GDM1 (cell line): ENCODE measurements at regions not wholly inside any gene's neighbourhood (a gene's known extent, or its start where the extent isn't known, plus 50 kb on each side); places are given as distances from the start of the nearest gene placed in this dataset.
A peak's percentile ranks its signal among the peaks of the same experiment; 100 is the strongest.
"Not testable (repeated sequence)": the region's sequence is repeated elsewhere in the genome, so short reads cannot be mapped to it uniquely, and the experiment has no call there.

Source experiments
- DNase-seq: peaks from one replicate; lab custom pipeline; 2025; lab: John Stamatoyannopoulos, UW

DNA sequence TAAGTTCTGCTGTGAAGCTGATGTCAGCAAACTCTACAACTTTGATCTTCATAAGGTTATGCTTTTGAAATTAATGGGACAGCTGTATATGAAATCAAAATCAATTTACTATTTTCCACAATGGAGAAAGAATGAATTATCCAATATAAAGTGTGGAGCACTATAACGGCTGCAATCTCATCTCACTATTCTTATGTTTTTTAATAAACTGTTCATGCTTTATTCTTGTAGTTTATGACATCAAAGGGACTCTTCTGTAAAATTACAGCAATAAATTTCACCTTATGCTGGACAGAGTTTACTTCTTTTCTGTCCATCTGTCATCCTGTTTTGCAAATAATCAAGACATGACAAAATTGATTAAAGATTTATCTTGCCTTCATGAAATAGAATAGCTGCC, 192.5 kb downstream of the TECRL start:
- no peak for DNase-seq

DNA sequence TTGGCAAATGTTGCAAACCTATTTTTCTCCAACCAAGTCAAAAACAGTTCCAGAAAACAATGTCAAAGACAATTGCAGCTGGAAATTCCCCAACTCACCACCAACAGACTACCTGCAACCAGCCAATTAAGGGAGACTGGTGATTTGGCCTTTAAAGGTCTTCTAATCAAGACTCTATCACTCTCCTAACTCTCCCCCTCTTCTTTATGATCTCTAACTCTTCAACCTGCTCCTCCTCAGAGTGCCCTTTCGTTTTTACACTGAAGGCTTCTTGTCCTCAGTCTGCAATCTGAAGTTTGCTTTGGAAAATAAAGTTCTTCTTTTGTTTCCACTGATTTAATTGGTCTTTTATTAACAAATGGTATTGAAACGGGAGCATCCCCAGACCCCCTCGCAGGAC, 203.9 kb downstream of the TECRL start:
- DNase-seq = no peak

DNA sequence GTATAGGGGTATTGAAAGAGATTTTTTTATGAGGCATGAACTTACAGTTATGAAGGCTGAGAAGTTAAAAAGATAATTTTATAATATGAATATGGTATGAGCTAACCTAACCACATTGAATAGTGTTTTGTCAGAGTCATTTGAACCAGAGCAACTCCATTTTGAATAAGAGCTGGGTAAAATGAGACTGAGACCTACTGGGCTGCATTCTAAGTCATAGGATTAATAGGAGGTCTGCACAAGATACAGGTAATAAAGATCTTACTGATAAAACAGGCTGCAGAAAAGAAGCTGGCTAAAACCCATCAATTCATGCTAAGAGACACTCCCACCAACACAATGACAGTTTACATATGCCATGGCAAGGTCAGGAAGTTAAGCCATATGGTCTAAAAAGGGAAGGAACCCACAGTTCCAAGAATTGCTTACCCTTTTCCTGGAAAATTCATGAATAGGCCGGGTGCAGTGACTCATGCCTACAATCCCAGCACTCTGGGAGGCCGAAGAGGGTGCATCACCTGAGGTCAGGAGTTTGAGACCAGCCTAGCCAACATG, 209.2 kb downstream of the TECRL start:
- DNase-seq = no peak

DNA sequence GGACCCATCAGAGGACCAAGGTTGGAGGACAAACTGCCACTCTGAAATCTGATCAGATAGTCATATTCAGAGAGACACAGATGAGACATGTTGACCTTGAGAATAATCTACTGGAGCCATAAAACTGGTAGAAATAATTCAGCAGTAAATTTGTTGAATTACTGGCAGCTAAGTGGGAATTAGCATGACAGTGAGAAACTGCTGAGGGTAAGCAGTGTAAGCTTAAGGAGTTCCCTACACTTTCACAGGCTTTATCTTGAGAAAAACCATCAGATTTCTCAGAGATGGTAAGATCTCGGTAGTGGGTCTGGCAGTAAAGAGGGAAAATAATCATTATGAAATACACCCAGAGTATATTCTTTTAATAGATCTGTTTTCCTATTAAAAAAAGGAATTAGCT, 213.7 kb downstream of the TECRL start:
- no peak for DNase-seq

DNA sequence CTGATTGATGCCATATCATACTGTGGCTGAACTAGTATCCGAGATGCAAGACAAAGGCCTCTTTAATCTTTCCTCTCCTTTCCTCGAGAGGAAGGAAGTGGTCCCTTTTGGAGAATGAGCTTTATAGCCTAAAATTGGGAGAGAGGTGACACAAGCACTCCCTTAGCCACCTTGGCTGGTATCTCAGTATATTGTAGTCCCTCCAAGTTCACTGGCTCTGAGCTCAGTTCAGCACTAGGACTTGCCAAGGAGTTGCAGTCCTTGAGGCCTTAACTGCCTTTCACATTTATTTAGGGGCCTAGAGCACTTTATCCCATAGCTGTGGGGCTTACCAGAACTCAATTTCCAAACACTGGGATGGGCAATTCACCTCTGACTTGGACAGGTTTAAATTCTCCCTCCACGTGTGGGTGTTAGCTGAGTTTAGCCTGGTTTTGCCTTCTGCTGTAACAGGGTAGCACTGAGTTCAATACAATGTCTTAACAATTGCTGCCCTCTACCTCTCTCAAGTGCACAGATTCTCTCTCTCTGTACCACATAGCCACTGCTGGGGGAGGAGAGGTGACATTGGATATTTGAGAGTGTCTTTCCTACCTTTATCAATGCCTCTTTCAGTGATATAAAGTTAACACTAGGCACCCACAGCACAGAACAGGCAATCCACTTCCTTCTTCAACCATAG, 216.4 kb downstream of the TECRL start:
- DNase-seq = no peak

DNA sequence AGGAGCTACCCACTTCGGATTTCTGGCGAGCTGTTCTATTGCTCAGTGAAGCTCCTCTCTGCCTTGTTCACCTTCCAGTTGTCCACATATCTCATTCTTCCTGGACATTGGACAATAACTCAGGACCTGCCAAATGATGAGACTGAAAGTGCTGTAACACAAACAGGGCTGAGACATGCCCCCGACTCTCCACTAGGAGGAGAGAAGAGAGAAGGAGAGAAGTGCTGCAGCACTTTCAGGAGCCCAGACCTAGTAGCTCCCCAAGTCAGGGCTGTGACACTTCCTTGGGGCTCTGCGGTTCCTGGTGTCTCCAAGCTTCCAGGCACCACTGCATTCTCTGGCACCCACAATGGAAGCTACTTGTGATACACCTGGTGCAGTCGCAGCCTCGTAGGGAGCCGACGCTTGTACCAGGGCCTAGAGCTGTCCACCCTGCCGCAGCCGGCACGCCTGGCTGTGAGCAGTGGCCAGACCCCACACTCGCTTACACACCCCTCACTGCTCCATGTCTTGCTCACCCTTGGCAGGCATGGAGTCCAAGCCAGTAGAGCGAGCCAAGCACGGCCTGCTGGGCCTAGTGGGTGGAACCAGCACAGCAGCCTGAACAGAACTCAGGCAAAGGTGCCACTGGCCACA, 234.9 kb downstream of the TECRL start:
- no peak for DNase-seq

DNA sequence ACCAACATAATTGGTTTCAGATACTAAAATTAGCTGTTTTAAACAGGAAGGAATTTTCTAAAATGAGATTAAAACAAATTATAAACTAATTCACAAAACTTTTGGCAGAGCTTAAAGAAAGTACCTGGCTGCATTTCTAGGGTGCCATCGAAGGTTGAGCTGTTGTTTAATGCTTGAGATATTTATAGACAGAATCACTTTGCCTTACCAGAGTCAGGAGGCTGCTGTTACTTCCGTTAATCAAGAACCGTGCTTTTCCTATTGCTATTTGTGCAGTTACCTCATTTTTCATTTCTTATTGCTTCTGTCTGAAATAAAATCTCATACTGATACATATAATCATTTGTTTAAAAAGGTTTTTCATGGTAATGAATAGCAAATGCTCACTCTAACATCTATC, 242.9 kb downstream of the TECRL start:
- no peak for DNase-seq

DNA sequence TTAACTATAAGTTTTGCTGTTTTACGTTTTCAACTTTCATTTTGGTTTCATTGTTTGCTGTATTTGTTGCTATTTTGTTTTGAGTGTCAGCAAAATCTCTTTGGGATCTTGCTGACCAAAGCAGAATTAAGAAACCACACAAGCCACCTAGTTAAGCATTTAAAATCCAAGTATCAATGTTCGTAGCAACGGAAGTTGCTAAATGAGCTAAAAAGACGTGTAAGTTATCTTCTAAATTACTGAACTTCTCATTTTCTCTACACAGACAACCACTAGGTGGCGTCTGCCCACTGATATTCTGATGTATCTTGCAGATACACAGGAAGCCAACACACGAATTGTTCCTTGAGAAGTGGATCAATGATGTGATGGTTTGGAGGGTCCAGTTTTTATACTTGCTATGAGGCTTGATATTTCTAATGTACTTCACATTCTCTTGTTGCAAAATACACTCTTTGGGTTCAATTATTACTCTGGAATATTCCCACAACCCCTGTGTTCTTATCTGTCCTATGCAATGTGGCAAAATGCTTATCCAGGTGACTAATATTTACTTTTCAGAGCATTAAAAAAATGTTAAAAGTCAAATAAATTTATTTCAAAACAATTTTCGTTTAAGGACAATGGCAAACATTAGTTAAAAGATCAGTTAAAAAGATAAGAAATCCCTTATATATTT, 250.5 kb downstream of the TECRL start:
- peak; percentile 3 for DNase-seq

DNA sequence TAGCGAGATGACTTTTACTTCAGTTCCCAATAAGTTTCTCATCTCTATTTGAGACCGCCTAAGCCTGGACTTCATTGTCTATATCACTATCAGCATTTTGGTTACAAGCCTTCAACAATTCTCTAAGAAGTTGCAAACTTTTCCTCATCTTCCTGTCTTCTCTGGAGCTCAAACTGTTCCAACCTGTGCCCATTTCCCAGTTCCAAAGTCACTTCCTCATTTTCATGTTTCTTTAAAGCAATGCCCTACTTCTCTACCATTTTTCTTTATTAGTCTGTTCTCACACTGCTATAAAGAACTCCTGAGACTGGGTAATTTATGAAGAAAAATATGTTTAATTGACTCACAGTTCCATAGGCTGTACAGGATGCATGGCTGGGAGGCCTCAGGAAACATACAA, 251.9 kb downstream of the TECRL start:
- no peak for DNase-seq

DNA sequence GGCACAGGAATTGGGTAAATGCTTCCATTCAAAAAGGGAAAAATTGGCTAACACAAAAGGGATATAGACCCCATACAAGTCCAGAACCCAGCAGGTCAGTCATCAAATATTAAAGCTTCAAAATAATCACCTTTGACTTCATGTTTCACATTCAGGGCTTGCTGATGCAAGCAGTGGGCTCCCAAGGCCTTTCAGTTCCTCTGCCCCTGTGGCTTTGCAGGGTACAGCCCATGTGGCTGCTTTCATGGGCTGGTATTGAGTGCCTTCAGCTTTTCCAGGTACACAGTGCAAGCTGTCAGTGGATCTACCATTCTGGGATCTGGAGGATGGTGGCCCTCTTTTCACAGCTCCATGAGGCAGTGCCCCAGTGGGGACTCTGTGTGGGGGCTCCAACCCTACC, 253.0 kb downstream of the TECRL start:
- DNase-seq = no peak

DNA sequence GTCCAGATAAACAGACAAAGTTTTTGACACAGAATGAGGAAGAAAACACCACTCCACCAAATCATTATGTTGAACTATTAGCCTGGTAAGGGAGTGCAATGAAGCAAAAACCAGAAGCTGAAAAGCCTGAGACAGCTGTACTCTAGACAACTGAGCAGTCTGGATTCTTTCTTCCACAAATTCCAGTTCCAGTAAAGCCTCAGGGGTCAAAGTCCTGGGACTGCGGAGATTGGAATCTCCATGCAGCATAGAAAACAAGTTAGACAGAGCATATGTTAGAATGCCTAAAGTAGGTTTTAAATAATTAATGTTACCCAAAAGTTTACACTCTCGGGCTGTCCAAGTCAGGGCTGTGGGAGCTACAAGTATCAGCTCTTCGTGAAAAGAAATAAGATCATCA, 263.2 kb downstream of the TECRL start:
- DNase-seq = no peak

DNA sequence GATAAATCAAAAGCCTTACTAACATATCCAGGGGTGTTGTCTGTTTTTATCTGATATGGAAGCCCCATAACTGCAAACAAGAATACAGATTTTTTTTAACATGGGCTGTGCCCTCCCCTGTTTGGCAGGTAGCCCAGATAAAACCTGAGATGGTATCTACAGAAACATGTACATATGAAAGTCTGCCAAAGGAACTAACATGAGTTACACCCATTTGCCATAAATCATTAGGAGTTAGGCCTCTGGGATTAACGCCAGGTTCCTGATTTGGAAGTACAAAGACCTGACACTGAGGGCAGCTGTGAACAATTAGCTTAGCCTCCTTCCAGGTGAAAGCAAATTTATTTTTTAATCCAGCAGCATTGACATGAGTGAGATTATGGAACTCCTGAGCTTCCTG, 264.3 kb downstream of the TECRL start:
- no peak for DNase-seq

DNA sequence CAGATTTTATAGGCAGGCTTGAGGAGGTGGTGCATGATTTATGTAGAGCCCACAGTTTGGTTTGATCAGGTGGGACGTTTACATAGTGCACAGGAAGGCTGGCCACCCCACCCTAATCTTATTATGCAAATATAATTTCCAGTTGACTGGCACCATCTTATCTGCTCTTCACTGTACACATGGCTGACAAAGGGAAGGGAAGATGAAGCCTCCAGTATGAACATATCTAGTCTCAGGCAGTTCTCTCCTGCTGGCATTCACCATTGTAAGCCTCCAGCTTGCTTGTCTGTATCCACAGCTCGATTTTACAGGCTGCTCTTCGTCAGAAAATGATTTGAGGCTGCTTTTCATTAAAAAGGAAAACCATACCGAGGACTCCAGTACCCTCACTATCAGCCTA, 278.3 kb downstream of the TECRL start:
- DNase-seq = no peak

DNA sequence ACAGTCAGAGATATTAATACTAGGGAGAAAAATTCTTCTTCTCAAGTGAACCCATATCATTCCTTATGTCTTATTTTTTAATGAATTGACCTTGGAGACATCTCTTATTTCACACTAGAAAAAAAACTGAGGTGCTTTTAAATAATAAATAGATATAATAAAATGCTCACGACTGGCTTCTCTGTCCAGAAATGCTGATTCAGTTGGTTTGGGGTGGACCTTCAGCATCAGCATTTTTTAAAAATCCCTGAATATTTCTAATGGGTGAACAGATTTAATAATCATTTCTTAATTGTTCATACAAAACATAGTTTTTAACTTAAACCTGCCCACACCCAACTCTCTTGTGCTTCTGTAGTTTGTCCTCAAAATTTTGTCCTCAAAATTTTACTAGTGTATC, 283.9 kb downstream of the TECRL start:
- DNase-seq = no peak

DNA sequence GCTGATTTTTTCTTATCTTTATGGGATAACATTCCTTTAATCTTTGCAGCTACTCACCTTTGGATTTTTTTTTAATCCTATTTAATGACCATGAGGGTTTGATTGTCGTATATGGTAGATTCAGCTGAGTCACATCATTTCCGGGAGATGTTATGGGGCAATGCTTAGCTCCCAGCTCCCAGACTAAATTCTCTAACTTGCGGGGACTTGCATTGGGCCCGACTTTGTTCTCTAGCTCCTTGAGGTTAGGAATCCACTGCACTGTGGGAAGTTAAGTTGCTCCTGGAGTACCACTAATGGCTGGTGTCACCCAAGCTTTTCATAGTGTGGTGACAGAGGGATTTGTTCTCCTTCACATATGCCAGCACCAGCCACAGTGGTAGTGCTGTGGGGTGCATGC, 287.4 kb downstream of the TECRL start:
- no peak for DNase-seq

DNA sequence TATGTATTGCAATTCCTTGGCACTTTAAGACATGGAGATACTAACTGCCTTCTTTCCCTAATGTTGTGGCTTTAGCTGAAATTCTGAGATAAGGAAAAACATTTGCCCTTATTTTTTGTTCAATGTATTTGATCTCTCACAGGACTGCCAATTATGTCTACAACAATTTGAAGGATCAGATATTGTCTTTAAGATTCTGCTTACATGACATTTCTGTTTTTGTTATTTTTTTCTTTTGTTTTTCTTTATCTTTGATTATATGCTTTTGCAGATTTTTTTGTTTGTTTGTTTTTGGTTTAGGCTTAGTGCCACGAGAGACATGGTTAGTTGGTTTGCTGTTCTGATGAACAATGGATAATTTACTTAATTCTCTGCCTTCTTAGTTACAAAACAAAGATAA, 303.3 kb downstream of the TECRL start:
- no peak for DNase-seq

DNA sequence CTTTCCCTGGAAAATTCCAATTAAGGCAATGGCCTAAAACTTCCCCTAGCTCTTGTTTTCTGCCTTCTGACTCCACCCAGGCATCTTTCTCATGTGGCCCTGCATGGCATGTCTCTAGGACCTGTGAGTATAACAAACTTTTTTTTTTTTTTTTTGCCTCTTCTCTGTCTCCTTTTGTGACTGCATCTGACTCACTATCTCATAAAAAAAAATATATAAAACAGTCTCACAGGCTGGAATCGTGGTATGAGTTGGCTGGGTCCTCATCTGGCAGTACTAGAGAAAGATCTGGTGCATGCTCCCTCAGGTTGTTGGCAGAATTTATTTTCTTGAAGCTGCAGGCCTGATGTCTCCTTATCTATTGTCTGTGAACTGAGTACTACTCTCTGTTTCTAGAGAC, 313.9 kb downstream of the TECRL start:
- DNase-seq = no peak

DNA sequence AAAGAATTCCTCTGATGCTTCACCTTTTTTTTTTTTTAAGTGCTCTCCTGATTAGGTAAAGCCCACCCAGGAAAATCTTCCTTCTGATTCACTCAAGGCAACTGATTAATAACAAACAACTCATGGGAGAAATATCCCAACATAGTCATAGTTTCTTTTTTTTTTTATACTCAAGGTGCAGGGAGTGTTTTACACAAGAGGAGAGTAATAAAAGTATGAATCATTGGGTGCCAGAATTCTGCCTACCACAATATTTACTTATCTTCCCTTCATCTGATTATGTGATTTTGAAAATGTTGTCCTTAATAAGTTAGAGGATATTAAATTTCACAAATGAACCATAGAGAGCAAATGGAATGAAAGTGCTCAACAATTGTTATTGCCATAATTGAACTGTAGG, 329.9 kb downstream of the TECRL start:
- no peak for DNase-seq

DNA sequence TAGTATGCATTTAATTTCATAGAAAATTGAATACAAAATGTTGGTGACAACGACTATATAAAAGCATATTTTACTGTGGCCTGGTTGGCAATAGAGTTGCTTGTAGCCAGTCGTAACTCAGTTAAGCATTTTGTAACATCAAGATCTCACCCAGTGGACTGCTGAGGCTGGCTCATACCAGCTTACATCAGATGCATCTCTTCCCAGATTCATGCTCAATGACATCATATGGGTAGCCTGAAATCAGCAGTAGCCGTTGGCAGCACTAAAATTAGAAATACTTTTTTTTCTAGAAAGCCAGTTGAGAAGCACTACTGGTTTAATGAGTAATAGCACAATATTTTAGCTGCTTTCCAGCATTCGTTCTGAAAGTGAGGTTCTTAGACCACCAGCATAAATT, 341.2 kb downstream of the TECRL start:
- no peak for DNase-seq

DNA sequence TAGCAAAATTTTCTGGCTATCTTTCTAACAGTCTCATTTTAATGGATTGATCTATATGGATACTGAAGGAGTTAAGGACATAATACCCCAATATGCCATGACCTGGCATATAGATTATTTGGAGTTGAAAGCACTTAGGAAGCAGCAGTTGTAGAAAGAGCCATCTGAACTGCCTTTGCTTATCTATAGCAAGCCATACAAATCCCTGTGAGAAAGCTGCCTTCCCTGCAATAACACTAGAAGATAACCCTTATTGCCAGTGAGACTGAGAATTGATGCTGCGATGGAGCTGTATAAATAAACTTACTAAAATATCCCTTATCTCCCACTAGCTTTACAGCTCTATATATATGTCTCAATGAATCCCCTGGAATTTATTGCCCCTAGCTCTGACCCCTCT, 346.3 kb downstream of the TECRL start:
- DNase-seq = no peak

DNA sequence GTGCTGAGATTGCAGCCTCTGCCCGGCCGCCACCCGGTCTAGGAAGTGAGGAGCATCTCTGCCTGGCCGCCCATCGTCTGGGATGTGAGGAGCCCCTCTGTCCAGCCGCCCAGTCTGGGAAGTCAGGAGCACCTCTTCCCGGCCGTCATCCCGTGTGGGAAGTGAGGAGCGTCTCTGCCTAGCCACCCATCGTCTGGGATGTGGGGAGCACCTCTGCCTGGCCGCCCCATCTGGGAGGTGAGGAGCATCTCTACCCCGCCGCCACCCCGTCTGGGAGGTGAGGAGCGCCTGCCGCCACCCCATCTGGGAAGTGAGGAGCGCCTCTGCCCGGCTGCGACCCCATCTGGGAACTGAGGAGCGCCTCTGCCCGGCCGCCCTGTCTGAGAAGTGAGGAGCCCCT, 372.2 kb downstream of the TECRL start:
- not testable (repeated sequence) for DNase-seq

DNA sequence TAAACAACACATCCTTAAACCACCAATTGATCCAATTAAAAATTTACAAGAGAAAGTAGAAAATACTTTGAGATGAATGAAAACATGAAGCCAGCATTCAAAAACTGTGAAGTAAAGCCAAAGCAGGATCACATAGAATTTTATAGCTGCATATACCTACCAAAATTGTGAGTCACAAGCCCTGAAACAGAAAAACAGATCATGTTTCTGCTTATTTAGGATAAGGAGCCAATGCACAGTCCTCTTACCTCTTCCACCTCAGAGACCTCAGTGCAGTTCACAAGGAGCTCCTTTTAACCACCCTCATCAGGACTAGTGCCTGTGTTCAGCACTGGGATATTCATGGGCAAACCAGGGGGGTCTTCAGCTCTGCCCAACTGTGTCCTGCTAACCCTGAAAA, 386.7 kb downstream of the TECRL start:
- no peak for DNase-seq

DNA sequence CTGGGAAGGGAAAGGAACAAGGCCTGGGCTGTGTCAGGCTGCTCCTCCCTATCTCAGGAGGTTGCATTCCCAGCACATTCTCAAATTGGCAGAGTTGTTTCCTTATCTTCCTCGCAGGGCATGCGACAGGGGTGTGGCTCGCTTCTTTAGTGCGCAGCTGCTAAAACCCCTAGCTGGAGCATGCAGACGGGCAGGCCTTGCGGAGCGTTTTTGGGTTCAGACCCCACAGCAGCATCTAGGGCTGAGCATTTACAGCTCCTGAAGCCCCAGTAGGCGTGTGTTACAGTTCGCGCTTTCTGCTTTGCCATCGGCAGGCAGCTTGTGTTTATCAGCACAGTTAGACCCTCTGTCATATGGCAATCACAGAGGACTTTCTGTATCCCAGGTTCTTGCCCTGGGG, 392.4 kb downstream of the TECRL start:
- DNase-seq = no peak
